CD14-positive monocyte (primary cell): ENCODE measurements at regions not wholly inside any gene's neighbourhood (a gene's known extent, or its start where the extent isn't known, plus 50 kb on each side); places are given as distances from the start of the nearest gene placed in this dataset.

Experiments used
- DNase-seq, 3 donors: peaks; one replicate each; pipeline ENCODE4 v3.0.0-alpha.2; 2011 to 2022
- H2AFZ ChIP-seq: 2 replicates; pipeline ENCODE4 v1.6.0; 2012; ENCODE audit warnings: mild to moderate bottlenecking, low read depth, low read length, inconsistent platforms; ENCODE audit not compliant: insufficient read depth, poor library complexity, severe bottlenecking
- H3K27ac ChIP-seq, 2 donors: 1 replicate in 1 of 2; 2 replicates in 1 of 2; pipeline ENCODE4 v1.5.1; 2012 to 2013; ENCODE audit warnings: low read length in 2 of 2, control low read depth in 1 of 2, inconsistent platforms in 1 of 2, low read depth in 1 of 2, mild to moderate bottlenecking in 1 of 2
- H3K27me3 ChIP-seq, 2 donors: one replicate each; pipeline versions ENCODE4 v1.6.0 to v1.6.1; 2011 to 2013; ENCODE audit warnings: low read length in 2 of 2; ENCODE audit not compliant: control insufficient read depth in 2 of 2, insufficient read depth in 2 of 2
- H3K36me3 ChIP-seq, 2 donors: replicated peaks in 1 of 2; 1 replicate in 1 of 2; 2 replicates in 1 of 2; pipeline versions ENCODE4 v1.5.1 to v1.6.1; 2012 to 2013; ENCODE audit warnings: low read length in 2 of 2, control low read depth in 1 of 2, inconsistent platforms in 1 of 2, mild to moderate bottlenecking in 1 of 2; ENCODE audit not compliant: insufficient read depth in 2 of 2, control insufficient read depth in 1 of 2
- H3K4me1 ChIP-seq, 2 donors: 1 replicate in 1 of 2; 2 replicates in 1 of 2; pipeline versions ENCODE4 v1.5.1 to v1.6.1; 2012 to 2013; ENCODE audit warnings: low read length in 2 of 2, control low read depth in 1 of 2, inconsistent platforms in 1 of 2, mild to moderate bottlenecking in 1 of 2, moderate library complexity in 1 of 2; ENCODE audit not compliant: insufficient read depth in 2 of 2, control insufficient read depth in 1 of 2
- H3K4me2 ChIP-seq: replicated peaks from 2 replicates; pipeline ENCODE3; 2012; ENCODE audit warnings: low read length, moderate library complexity, mild to moderate bottlenecking; ENCODE audit not compliant: poor library complexity, severe bottlenecking; ENCODE audit errors: extremely low read depth
- H3K4me3 ChIP-seq, 3 experiments: fragments of 200-600 bp in 1 of 3; sonication (generic) in 1 of 3; replicated peaks in 1 of 3; 1 replicate in 2 of 3; 2 replicates in 1 of 3; pipeline ENCODE4 v1.5.1; 2011 to 2013; ENCODE audit warnings: low read length in 3 of 3, mild to moderate bottlenecking in 3 of 3, control low read depth in 2 of 3, low read depth in 2 of 3, inconsistent platforms in 1 of 3, moderate library complexity in 1 of 3
- H3K79me2 ChIP-seq: 2 replicates; pipeline ENCODE4 v1.6.0; 2012; ENCODE audit warnings: mild to moderate bottlenecking, control low read depth, inconsistent platforms, low read length, moderate library complexity; ENCODE audit not compliant: insufficient read depth
- H3K9ac ChIP-seq: 2 replicates; pipeline ENCODE4 v1.6.0; 2017; ENCODE audit warnings: low read length, mild to moderate bottlenecking; ENCODE audit not compliant: insufficient read depth, poor library complexity, severe bottlenecking
- H3K9me3 ChIP-seq, 2 donors: replicated peaks in 1 of 2; 1 replicate in 1 of 2; 2 replicates in 1 of 2; pipeline versions ENCODE4 v1.5.1 to v1.6.1; 2012 to 2013; ENCODE audit warnings: low read length in 2 of 2, control low read depth in 1 of 2; ENCODE audit not compliant: control insufficient read depth in 1 of 2, insufficient read depth in 1 of 2
- H4K20me1 ChIP-seq: 2 replicates; pipeline ENCODE4 v1.6.0; 2012; ENCODE audit warnings: mild to moderate bottlenecking, low read length, control low read depth, moderate library complexity; ENCODE audit not compliant: insufficient read depth
- H3K27ac Mint-ChIP-seq, 7 donors: one replicate each; pipeline ENCODE4 v1.8.0; 2020; ENCODE audit warnings: mild to moderate bottlenecking in 7 of 7, mixed read lengths in 7 of 7, moderate library complexity in 6 of 7, inconsistent platforms in 2 of 7
- H3K27me3 Mint-ChIP-seq, 3 donors: one replicate each; pipeline ENCODE4 v1.8.0; 2021 to 2022; ENCODE audit warnings: low read depth in 3 of 3, mild to moderate bottlenecking in 3 of 3, mixed read lengths in 3 of 3, moderate library complexity in 3 of 3, inconsistent platforms in 1 of 3
- H3K36me3 Mint-ChIP-seq, 2 donors: one replicate each; pipeline ENCODE4 v1.8.0; 2020; ENCODE audit warnings: mixed read lengths in 2 of 2, inconsistent platforms in 1 of 2, mild to moderate bottlenecking in 1 of 2
- H3K4me1 Mint-ChIP-seq: one replicate; pipeline ENCODE4 v1.8.0; 2020; ENCODE audit warnings: mild to moderate bottlenecking, mixed read lengths
- H3K4me3 Mint-ChIP-seq, 2 donors: one replicate each; pipeline ENCODE4 v1.8.0; 2020; ENCODE audit warnings: mild to moderate bottlenecking in 2 of 2, mixed read lengths in 2 of 2, moderate library complexity in 1 of 2
- H3K9me3 Mint-ChIP-seq, 7 donors: one replicate each; pipeline ENCODE4 v1.8.0; 2020 to 2022; ENCODE audit warnings: mixed read lengths in 7 of 7, mild to moderate bottlenecking in 6 of 7, moderate library complexity in 6 of 7, inconsistent platforms in 2 of 7
- WGBS: methylation state at CpG from one replicate; pipeline ENCODE4 v1.1.5; 2013; ENCODE audit warnings: missing lambda C conversion rate; ENCODE audit not compliant: insufficient coverage; 5-methylcytosine and 5-hydroxymethylcytosine counted together
- intact Hi-C, 2 donors: fragments of 100-400 bp; cut with micrococcal nuclease; formaldehyde crosslinking; loops; one replicate each; pipeline versions ENCODE4 v1.15.0 to v1.15.1; 2023
- TF ChIP-seq, protein P1 (sequence below): fragments of 200-600 bp; IDR thresholded peaks from one replicate; pipeline ENCODE4 v1.8.0; 2022; ENCODE audit warnings: antibody characterized with exemption, mild to moderate bottlenecking

DNA sequence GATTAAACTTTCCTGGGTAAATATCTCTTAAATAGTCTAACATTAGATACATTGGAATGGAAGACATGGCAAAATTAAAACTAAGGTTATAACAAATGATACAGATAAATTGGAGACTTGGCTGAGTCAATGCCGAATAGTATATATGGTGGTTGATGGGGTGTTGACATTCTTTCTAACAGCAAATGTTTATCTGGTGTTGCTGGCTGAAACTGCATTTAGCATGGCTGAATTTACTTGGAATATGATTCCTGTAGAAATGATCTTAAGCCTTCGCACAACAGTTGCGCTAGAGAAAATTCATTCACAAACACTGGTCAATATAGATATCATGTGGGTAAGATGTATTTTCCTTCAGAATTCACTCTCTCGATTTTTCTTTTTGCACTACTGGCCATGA is 646.0 kb upstream of the CXADR start:
- peaks cover 4% of the 10 kb centered on the region for H3K4me1 Mint-ChIP-seq
- H3K27ac Mint-ChIP-seq, result no peak overlapping the region
- no peaks in the 10 kb centered on the region for H4K20me1 ChIP-seq
- no peaks in the 10 kb centered on the region for H3K36me3 ChIP-seq
- H2AFZ ChIP-seq, result no peak overlapping the region
- H3K27ac ChIP-seq, result no peak overlapping the region
- TF ChIP-seq, protein P1, sequence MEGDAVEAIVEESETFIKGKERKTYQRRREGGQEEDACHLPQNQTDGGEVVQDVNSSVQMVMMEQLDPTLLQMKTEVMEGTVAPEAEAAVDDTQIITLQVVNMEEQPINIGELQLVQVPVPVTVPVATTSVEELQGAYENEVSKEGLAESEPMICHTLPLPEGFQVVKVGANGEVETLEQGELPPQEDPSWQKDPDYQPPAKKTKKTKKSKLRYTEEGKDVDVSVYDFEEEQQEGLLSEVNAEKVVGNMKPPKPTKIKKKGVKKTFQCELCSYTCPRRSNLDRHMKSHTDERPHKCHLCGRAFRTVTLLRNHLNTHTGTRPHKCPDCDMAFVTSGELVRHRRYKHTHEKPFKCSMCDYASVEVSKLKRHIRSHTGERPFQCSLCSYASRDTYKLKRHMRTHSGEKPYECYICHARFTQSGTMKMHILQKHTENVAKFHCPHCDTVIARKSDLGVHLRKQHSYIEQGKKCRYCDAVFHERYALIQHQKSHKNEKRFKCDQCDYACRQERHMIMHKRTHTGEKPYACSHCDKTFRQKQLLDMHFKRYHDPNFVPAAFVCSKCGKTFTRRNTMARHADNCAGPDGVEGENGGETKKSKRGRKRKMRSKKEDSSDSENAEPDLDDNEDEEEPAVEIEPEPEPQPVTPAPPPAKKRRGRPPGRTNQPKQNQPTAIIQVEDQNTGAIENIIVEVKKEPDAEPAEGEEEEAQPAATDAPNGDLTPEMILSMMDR, result no peak
- H3K36me3 Mint-ChIP-seq, result no peaks in the 10 kb centered on the region
- no peak overlapping the region for H3K4me3 ChIP-seq
- H3K9me3 Mint-ChIP-seq, result peaks cover 0 to 6% (median 3%) of the 10 kb centered on the region in 7 donors
- no peak overlapping the region for H3K9ac ChIP-seq
- intact Hi-C loops, result no loop called here
- no peak for DNase-seq
- H3K27me3 ChIP-seq, result no peaks in the 10 kb centered on the region
- H3K79me2 ChIP-seq, result no peaks in the 10 kb centered on the region
- no peaks in the 10 kb centered on the region for H3K4me1 ChIP-seq
- H3K9me3 ChIP-seq, result no peaks in the 10 kb centered on the region
- H3K27me3 Mint-ChIP-seq, result no peaks in the 10 kb centered on the region
- no peak overlapping the region for H3K4me3 Mint-ChIP-seq
- 100% methylated on average over 1 of the region's 4 CpGs for WGBS
- H3K4me2 ChIP-seq, result no peak overlapping the region

DNA sequence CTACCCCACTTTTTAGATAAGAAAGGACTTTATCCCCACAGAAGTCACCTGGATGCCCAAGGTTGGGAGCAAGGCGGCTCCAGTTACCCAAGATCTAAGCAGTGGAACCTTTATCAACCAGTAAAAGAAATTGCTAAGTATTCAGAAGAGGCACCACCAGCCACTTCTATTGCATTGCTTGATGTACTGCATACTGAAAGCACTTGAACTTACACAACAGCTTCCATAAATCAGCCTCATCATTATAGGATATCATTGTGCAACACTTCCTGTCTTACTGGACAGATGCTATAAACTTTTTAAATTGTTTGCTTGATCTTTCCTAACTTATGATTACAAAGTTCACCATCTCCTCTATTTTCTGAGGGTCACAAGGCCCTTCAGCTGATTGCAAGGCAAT is 642.7 kb upstream of the CXADR start:
- Histone ChIP-seq H3K9ac (no peak overlapping the region), H3K79me2 (no peaks in the 10 kb centered on the region), H4K20me1 (no peaks in the 10 kb centered on the region), H3K4me3 (no peak overlapping the region), H3K36me3 (no peaks in the 10 kb centered on the region), H3K4me2 (no peak overlapping the region), H3K9me3 (peaks cover 0 to 2% of the 10 kb centered on the region in 2 donors), H2AFZ (no peak overlapping the region), H3K4me1 (no peaks in the 10 kb centered on the region), H3K27ac (no peak overlapping the region), H3K27me3 (no peaks in the 10 kb centered on the region)
- intact Hi-C loops, result no loop called here
- TF ChIP-seq, protein P1, result no peak
- no peaks in the 10 kb centered on the region for H3K27me3 Mint-ChIP-seq
- 88% methylated on average over 1 of the region's 1 CpG for WGBS
- no peak overlapping the region for H3K27ac Mint-ChIP-seq
- peaks cover 4% of the 10 kb centered on the region for H3K4me1 Mint-ChIP-seq
- no peaks in the 10 kb centered on the region for H3K36me3 Mint-ChIP-seq
- peak in 2 of 3 donors; percentile 1 to 8 for DNase-seq
- no peak overlapping the region for H3K4me3 Mint-ChIP-seq
- H3K9me3 Mint-ChIP-seq, result peaks cover 2 to 7% (median 3%) of the 10 kb centered on the region in 7 donors
